BJ (cell line): ENCODE measurements at regions not wholly inside any gene's neighbourhood (a gene's known extent, or its start where the extent isn't known, plus 50 kb on each side); places are given as distances from the start of the nearest gene placed in this dataset.

Experiments used
- CTCF ChIA-PET: fragments of 350-600 bp; formaldehyde crosslinking; extraction: SDS; loops from one replicate; lab custom pipeline; 2021; ENCODE audit warnings: antibody characterized with exemption, inconsistent platforms; lab: Yijun Ruan, JAX
- POLR2A ChIA-PET: fragments of 300-600 bp; sonication (Branson Sonifier 250); formaldehyde crosslinking; extraction: SDS; loops from one replicate; lab custom pipeline; 2021; ENCODE audit warnings: antibody characterized with exemption; lab: Charles Lee
- DNase-seq: peaks from one replicate; pipeline ENCODE4 v3.0.0-alpha.2; 2011; ENCODE audit warnings: low read depth
- H3K27me3 ChIP-seq: 2 replicates; pipeline ENCODE4 v1.6.0; 2011; ENCODE audit warnings: low read length; ENCODE audit not compliant: control insufficient read depth, insufficient read depth
- H3K36me3 ChIP-seq: 2 replicates; pipeline ENCODE4 v1.5.1; 2011; ENCODE audit warnings: low read length; ENCODE audit not compliant: control insufficient read depth, insufficient read depth
- H3K4me3 ChIP-seq: 2 replicates; pipeline ENCODE4 v1.5.1; 2011; ENCODE audit warnings: low read depth, mild to moderate bottlenecking, control low read depth, low read length
- CTCF ChIP-seq: IDR thresholded peaks from 2 replicates; pipeline ENCODE4 v1.5.1; 2011; ENCODE audit warnings: low read depth, mild to moderate bottlenecking, control low read depth, inconsistent platforms, low read length, moderate library complexity; ENCODE audit not compliant: insufficient read depth

- POLR2A ChIA-PET, result no interaction called here
- no peak for DNase-seq
- no peak for TF ChIP-seq CTCF
- no peaks in the 10 kb centered on the region for H3K36me3 ChIP-seq
- no peak overlapping the region for H3K4me3 ChIP-seq
- no peaks in the 10 kb centered on the region; the same call in 1 of the 2 replicates for H3K27me3 ChIP-seq
- CTCF ChIA-PET, result interaction anchor here (0.6 to 1.0 kb wide), 2 partner anchors 76 to 363 kb away, joined by 3 read pairs; no protein-coding TSS in a partner anchor
Measured at GRCh38 chr7:423312-424260, 96.1 kb downstream of the PDGFA start.

- H3K27me3 ChIP-seq, result no peaks in the 10 kb centered on the region; the same call in 1 of the 2 replicates
- H3K36me3 ChIP-seq, result no peaks in the 10 kb centered on the region
- ChIA-PET CTCF (no interaction called here), POLR2A (no interaction called here)
- no peak for TF ChIP-seq CTCF
- DNase-seq, result no peak
- H3K4me3 ChIP-seq, result no peak overlapping the region
Measured at GRCh38 chr7:424301-424935, 95.2 kb downstream of the PDGFA start.

GRCh38 chr7:424961-425793 is 94.5 kb downstream of the PDGFA start:
- no peak overlapping the region for H3K4me3 ChIP-seq
- POLR2A ChIA-PET, result no interaction called here
- TF ChIP-seq CTCF, result no peak
- no peaks in the 10 kb centered on the region for H3K36me3 ChIP-seq
- CTCF ChIA-PET, result no interaction called here
- H3K27me3 ChIP-seq, result no peaks in the 10 kb centered on the region; the same call in 1 of the 2 replicates
- no peak for DNase-seq

GRCh38 chr7:425794-426188 is 93.9 kb downstream of the PDGFA start:
- TF ChIP-seq CTCF, result no peak
- no peak for DNase-seq
- Histone ChIP-seq H3K27me3 (no peaks in the 10 kb centered on the region; the same call in 1 of the 2 replicates), H3K36me3 (no peaks in the 10 kb centered on the region), H3K4me3 (no peak overlapping the region)
- POLR2A ChIA-PET, result no interaction called here
- CTCF ChIA-PET, result no interaction called here
